HG03064 (cell line): ENCODE measurements at regions not wholly inside any gene's neighbourhood (a gene's known extent, or its start where the extent isn't known, plus 50 kb on each side); places are given as distances from the start of the nearest gene placed in this dataset.
A peak's percentile ranks its signal among the peaks of the same experiment; 100 is the strongest.
"Not testable (repeated sequence)": the region's sequence is repeated elsewhere in the genome, so short reads cannot be mapped to it uniquely, and the experiment has no call there.

Source experiments
- ATAC-seq: cut with Tn5 transposase; IDR thresholded peaks from one replicate; pipeline ENCODE4 v1.9.1; 2021; ENCODE audit warnings: low read depth; ENCODE audit not compliant: unreplicated experiment

DNA sequence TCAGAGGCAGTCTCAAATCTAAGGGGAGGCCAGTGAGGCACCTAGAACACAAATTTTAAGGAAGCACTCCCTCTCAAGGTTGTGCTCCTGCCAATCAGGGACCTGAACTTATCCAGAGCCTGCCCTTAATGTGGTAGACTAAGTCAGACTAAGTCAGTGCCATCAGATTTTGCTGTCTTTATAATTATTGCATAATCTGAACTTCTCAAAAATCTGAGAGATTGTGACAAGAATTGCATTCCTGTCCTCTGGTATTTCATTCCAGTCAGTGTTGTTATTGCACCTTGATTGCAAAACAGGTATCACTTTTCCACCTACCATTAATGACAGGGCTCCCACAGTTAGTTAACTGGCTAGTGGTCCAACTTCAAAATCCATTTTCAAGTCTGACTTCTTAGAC is 197.1 kb upstream of the HCN1 start:
- no peak for ATAC-seq

DNA sequence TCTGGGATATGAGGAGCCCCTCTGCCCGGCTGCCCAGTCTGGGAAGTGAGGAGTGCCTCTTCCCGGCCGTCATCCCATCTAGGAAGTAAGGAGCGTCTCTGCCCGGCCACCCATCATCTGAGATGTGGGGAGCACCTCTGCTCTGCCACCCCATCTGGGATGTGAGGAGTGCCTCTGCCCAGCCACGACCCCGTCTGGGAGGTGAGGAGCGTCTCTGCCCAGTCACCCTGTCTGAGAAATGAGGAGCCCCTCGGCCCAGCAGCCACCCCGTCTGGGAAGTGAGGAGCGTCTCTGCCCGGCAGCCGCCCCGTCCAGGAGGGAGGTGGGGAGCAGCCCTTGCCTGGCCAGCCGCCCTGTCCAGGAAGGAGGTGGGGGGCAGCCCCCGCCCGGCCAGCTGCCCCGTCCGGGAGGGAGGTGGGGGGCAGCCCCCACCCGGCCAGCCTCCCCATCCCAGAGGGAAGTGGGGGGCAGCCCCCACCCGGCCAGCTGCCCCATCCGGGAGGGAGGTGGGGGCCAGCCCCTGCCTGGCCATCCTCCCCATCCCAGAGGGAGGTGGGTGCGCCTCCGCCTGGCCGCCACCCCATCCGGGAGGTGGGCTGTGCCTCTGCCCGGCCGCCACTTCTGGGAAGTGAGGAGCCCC is 194.4 kb upstream of the HCN1 start:
- ATAC-seq = not testable (repeated sequence)

DNA sequence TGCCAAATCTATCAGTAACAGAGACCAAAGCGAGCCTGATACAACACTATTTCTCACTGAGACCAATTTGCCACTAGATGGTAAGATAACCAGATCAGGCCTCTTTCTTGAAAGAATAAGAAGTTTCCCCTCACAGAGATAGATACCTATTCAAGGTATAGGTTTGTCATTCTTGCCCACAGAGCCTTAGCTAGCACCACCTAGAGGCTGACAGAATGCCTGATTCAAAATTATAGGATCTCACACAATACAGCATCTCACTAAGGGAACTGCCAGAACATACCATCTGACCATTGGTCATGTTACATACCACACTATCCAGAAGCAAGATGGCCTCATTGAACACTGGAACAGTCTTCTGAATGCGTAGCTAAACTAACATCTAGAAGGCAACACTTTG is 166.6 kb upstream of the HCN1 start:
- ATAC-seq = no peak

DNA sequence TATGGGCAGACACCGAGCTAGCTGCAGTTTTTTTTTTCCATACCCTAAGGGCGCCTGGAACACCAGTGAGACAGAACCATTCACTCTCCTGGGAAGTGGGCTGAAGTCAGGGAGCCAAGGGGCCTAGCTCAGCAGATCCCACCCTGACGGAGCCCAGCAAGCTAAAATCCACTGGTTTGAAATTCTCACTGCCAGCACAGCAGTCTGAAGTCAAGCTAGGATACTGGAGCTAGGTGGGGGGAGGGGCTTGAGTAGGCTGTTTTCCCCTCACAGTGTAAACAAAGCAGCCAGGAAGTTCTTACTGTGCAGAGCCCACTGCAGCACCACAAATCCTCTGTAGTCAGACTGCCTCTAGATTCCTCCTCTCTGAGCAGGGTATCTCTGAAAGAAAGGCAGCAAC is 151.7 kb upstream of the HCN1 start:
- no peak for ATAC-seq

DNA sequence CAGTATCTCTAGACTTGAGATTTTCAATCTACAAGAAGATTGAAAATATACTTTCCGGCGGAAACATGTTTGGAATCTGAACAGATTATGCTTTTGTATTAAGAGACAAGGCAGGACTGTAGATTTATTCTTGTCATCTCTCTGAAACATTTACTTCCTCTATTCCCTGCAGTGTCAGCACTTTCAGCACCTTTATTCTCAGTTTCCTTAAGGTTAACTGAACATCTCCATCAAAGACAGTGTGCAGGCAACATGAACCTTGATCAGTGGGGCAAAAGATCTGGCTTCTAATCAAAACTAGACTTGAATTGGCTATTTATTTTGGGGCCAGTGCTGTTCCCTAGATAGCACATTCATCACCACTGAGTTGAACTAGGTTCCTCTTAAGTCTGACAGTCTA is 129.9 kb upstream of the HCN1 start:
- no peak for ATAC-seq

DNA sequence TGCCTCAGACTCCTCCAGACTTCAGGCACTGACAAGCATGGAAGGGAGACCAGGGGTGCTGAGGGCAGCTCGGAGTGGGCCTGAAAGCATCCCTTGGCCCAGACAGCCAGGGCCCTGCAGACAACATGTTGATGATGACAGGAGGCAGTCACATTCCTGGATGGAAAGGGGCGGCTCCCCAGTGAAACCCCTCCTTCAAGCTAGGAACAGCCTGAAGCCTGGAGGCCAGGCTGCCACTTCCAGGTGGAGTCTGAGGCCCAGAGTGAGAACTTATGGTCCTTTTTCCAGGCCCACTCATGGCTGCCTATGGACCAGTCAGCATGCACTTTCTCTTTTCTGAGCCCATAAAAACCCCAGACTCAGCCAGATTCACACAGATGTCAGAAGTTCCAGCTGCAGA is 104.2 kb upstream of the HCN1 start:
- no peak for ATAC-seq

DNA sequence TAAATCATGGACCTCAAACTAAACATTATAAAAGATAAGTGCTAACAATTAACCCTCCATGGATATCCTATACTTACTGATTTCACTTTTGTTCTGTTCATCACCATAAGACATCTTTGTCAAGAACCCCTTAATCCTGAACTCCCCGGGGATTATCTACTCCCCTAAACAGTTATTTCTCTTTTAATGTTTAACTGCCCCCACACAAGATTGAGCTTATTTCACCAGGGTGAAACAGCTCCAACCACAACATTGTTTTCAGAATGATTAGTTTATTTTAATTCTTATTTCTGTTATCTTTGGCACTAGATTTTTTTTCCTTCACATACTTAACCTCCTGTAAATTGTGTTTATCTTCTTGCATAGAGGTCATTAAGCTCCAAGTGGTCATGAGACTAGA is 103.2 kb upstream of the HCN1 start:
- no peak for ATAC-seq

DNA sequence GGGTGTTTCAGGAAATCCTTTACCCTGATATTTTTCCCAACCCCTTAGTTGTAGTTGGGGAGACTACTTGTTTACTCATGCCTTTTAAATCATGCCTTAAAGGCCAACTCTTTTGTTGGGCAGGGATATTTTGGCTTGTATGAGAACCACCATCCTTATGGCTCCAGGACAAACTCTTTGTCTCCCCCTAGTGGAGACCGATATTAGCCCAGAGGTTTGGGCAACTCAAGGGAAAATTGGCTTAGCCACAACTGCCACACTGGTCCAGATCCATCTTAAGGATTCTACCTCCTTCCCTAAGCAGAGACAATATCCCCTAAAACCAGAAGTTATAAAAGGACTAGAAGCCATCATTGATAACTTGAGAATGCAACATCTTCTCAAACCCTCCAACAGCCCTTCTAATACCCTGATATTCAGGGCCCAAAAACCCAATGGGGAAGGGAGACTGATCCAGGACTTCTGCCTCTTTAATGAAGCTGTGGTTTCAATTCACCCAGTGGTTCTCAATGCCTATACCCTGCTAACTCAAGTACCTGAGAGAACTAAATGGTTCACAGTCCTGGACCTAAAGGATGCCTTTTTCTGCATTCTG is 100.9 kb upstream of the HCN1 start:
- ATAC-seq = no peak

DNA sequence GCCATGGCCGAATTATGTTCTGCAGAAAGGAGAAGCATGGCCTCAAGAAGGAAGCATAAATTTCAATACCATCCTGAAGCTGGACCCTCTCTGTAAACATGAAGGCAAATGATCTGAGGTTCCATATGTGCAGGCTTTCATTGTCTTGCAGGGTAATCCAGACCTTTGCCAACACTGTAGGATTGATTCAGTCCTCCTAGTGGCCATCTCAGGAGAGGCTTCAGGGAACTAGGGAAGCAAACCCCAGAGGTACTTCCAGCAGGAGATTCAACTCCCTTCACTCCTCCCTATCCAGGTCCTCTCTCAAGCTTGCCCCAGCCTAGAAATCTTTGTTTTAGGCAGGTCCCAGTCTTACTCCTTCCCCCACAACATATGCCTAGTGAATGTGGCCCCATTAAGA is 99.3 kb upstream of the HCN1 start:
- no peak for ATAC-seq

DNA sequence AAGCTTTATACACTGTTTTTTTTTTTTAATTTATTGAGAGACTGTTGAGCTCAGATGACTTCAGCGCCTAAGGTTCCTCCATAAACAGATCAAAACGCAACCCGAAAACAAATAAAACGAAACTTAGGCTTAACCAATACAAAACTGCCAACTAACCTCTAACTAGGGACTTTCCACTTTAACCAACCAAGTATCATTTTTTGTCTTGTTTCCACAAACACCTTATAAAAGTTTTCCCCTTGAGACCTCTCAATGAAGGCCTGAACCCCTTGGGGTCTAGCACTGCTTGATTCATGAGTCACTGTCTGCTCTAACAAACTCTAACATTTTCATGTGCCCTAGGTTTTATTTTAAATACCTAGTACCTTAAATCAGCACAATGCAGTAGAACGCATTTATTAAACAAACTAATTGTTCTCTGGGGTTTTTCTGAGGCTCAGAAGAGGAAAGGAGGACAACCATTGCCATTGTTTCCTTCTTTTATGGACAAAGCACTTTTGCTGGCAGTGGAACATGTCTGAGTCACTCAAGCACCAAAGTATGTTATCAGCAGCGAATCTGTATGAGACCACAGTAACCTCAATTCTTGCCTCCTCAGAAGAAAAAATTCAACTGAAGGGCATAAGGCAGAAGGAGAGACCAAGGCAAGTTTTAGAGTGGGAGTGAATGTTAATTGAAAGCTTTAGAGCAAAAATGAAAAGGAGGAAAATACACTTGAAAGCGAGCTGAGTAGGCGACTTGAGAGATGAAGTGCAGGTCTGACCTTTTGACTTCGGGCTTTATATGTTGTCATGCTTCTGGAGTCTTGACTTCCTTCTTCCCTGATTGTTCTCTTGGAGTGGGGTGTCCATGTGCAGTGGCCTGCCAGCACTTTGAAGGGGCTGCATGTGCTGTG is 97.7 kb upstream of the HCN1 start:
- ATAC-seq = peak; percentile 80

DNA sequence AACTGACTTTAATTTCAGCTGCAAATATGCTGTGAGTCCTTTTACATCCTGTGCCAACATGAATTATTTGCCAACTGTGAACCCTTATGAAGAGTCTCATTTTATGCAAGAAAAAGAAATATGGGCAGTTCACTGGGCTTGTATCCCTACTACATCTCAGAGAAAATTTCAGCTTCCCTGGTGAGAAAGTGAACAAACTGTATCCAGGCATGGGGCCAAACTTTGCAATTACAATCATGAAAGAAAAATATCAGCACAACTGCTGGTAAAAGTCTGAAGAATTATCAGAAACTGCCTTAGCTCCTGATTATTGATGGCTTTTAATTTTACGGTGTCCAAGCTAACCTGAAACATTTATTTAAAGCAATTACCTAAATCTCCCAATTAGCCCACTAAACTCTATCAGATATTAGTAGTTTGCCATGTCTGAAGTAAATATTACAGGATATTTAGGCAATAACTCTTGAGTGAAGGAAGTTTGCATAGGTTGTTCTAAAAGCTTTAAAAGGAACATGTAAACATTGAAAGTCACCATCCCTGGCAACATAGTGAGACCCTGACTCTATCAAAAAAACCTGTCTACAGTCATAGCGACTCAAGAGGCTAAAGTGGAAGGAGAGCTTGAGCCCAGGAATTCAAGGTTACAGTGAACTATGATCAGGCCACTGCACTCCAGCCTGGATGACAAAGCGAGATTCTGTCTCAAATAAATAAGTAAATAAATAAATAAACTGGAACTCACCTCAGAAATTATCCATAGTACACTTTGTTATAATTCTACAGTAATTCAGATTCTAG is 83.9 kb upstream of the HCN1 start:
- ATAC-seq = no peak

DNA sequence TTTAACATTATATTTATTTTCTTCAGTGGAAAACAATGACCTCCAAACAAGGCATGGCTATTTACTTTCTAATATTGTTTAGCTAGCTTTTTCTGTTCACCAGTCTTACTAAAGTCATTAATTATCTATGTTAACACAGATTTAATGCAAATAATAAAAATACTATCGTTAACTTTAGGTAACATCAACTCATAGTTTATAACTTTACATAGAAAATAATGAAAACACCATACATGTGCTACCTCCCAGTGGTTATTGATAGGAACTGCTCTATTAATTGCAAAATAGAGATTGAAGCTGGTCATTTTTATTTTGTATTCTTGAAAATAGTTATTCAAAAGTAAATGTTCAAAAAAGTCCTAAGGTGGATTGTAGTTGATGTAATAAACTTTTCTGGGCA is 78.3 kb upstream of the HCN1 start:
- ATAC-seq = no peak

DNA sequence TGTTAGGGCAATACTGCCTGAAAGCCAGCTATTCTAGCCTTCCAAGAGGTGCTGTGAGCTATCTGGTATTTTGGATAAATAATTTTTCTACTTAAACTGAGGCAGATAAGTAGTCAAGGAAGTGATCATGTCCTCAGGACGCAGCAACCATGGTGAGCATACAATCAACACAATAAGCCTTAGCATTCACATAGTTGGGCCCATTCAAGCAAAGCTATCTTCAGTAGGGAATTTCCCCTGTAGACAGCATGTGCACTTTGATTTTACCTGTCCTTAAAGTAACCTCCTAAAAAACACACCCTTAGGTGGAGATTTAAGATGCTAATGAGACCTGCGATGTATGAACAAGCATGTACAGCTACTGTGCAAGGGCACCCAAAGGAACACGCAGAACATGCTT is 76.2 kb upstream of the HCN1 start:
- ATAC-seq = no peak

DNA sequence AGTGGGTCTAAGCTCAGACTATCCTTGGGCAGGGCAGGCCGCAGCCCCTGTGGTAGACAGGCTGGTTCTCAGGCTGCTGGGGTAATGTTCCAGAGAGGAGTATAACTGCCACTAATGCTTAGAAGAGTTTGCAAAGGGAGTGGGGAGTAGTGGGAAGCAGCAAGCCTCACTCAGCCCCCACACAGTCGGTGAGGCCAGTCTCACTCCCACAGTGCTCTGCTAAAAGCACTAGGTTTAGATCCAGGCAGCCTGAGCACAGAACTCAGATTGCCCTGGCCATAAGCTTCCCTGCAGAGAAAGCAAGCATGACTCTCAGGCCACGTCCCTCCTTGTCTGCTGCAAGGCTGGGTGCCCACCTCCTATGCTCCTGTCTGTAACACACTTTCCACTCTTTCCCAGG is 69.4 kb upstream of the HCN1 start:
- no peak for ATAC-seq

DNA sequence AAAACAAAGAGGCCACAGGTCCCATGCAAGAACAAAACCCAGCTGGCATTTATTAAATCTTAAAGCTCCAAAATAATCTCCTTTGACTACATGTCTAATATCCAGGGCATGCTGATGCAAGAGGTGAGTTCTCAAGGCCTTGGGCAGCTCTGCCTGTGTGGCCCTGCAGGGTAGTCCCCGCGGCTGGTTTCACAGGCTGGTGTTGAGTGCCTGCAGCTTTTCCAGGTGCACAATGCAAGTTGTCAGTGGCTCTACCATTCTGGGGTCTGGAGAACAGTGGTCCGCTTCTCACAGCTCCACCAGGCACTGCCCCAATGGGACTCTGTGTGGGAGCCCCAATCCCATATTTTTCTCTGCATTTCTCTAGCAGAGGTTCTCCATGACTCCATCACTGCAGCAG is 54.4 kb upstream of the HCN1 start:
- ATAC-seq = no peak

DNA sequence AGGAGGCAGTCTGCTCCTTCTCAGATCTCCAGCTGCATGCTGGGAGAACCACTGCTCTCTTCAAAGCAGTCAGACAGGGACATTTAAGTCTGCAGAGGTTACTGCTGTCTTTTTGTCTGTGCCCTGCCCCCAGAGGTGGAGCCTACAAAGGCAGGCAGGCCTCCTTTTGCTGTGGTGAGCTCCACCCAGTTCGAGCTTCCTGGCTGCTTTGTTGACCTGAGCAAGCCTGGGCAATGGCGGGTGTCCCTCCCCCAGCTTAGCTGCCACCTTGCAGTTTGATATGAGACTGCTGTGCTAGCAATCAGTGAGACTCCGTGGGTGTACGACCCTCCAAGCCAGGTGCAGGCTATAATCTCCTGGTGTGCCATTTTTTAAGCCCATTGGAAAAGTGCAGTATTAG is 52.3 kb upstream of the HCN1 start:
- not testable (repeated sequence) for ATAC-seq
